Stomach (tissue), 4 donors: ENCODE measurements at regions not wholly inside any gene's neighbourhood (a gene's known extent, or its start where the extent isn't known, plus 50 kb on each side); places are given as distances from the start of the nearest gene placed in this dataset.
"Not testable (repeated sequence)": the region's sequence is repeated elsewhere in the genome, so short reads cannot be mapped to it uniquely, and the experiment has no call there.

Experiments
- CTCF ChIP-seq, 7 experiments: fragments of 450-650 bp in 4 of 7; fragments of 200-600 bp in 3 of 7; sonication (generic) in 3 of 7; IDR thresholded peaks; one replicate each; pipeline ENCODE4 v1.5.1; 2016 to 2019; ENCODE audit warnings: antibody characterized with exemption in 7 of 7, control low read depth in 2 of 7, mild to moderate bottlenecking in 1 of 7
- EP300 ChIP-seq: sonication (generic); formaldehyde crosslinking; IDR thresholded peaks from one replicate; pipeline ENCODE4 v1.6.1; 2017; ENCODE audit warnings: antibody characterized with exemption
- POLR2AphosphoS5 ChIP-seq, 3 donors: sonication (generic); formaldehyde crosslinking; IDR thresholded peaks; one replicate each; pipeline ENCODE4 v1.6.1; 2016; ENCODE audit warnings: antibody characterized with exemption in 3 of 3

- not testable (repeated sequence) for TF ChIP-seq CTCF (IDR thresholded peaks at IDR 0.05); EP300; POLR2AphosphoS5 (IDR thresholded peaks at IDR 0.05)
These were observed 115.2 kb upstream of the KCNJ3 start for GRCh38 chr2:154583274-154583673.
